ENCODE measurements at regions not wholly inside any gene's neighbourhood (a gene's known extent, or its start where the extent isn't known, plus 50 kb on each side); places are given as distances from the start of the nearest gene placed in this dataset.
A peak's percentile ranks its signal among the peaks of the same experiment; 100 is the strongest.

GRCh38 chr12:42705863-42706262 lies 116.3 kb upstream of the PRICKLE1 start:
- TF ChIP-seq CTCF (IDR thresholded peaks at IDR 0.05): no peak
- peak; percentile 30 for TF ChIP-seq POLR2AphosphoS5 (IDR thresholded peaks at IDR 0.05)
